H1 (cell line): ENCODE measurements at regions not wholly inside any gene's neighbourhood (a gene's known extent, or its start where the extent isn't known, plus 50 kb on each side); places are given as distances from the start of the nearest gene placed in this dataset.

Experiments used
- CTCF ChIA-PET: fragments of 300-600 bp; sonication (Branson Sonifier 250); formaldehyde crosslinking; loops from one replicate; lab custom pipeline; 2021; ENCODE audit not compliant: partially characterized antibody; lab: Charles Lee
- POLR2A ChIA-PET: fragments of 300-600 bp; sonication (Branson Sonifier 250); formaldehyde crosslinking; loops from one replicate; lab custom pipeline; 2021; ENCODE audit warnings: inconsistent platforms; ENCODE audit not compliant: partially characterized antibody; lab: Charles Lee
- DNase-seq, 2 experiments: peaks; one replicate each; pipeline versions ENCODE4 v3.0.0 to v3.0.0-alpha.2; 2010 to 2022; ENCODE audit warnings: low spot score in 2 of 2, low read depth in 1 of 2, mixed read lengths in 1 of 2
- FAIRE-seq: peaks from 2 replicates; lab custom pipeline; 2011; peaks lifted over from hg19 to GRCh38; lab: Jason Lieb, UNC
- H2AFZ ChIP-seq: 2 replicates; pipeline ENCODE4 v1.8.1; 2012; ENCODE audit warnings: low read length, inconsistent platforms
- H2AK5ac ChIP-seq: 2 replicates; pipeline ENCODE4 v1.6.1; 2013; ENCODE audit warnings: low read depth, low read length
- H2BK120ac ChIP-seq: replicated peaks from 2 replicates; pipeline ENCODE3; 2013; ENCODE audit warnings: low read depth, low read length, inconsistent platforms
- H2BK12ac ChIP-seq: 2 replicates; pipeline ENCODE4 v1.6.1; 2013; ENCODE audit warnings: low read depth, low read length
- H2BK15ac ChIP-seq: 2 replicates; pipeline ENCODE4 v1.6.1; 2013; ENCODE audit warnings: low read length
- H2BK20ac ChIP-seq: 2 replicates; pipeline ENCODE4 v1.6.1; 2013; ENCODE audit warnings: low read length
- H2BK5ac ChIP-seq: 2 replicates; pipeline ENCODE4 v1.6.1; 2013; ENCODE audit warnings: low read depth, low read length
- H3K14ac ChIP-seq: 2 replicates; pipeline ENCODE4 v1.6.1; 2013; ENCODE audit warnings: inconsistent platforms; ENCODE audit not compliant: insufficient read length
- H3K18ac ChIP-seq: 2 replicates; pipeline ENCODE4 v1.6.1; 2013; ENCODE audit warnings: low read length; ENCODE audit errors: extremely low read depth
- H3K23ac ChIP-seq: 2 replicates; pipeline ENCODE4 v1.6.1; 2013; ENCODE audit warnings: inconsistent platforms; ENCODE audit not compliant: insufficient read length
- H3K23me2 ChIP-seq: 2 replicates; pipeline ENCODE4 v1.6.1; 2013; ENCODE audit warnings: low read depth, low read length
- H3K27ac ChIP-seq: 2 replicates; pipeline ENCODE4 v1.6.1; 2011; ENCODE audit warnings: low read depth, low read length, inconsistent platforms
- H3K27me3 ChIP-seq, 4 experiments: replicated peaks in 1 of 4; 1 replicate in 1 of 4; 2 replicates in 3 of 4; pipeline versions ENCODE4 v1.6.1 to v1.8.1; 2011 to 2013; ENCODE audit warnings: low read length in 3 of 4, mild to moderate bottlenecking in 3 of 4, inconsistent platforms in 2 of 4, mixed read lengths in 2 of 4, moderate library complexity in 1 of 4; ENCODE audit not compliant: control insufficient read depth in 3 of 4, insufficient read depth in 3 of 4; ENCODE audit errors: extremely low read depth in 1 of 4
- H3K36me3 ChIP-seq, 4 experiments: 2 replicates each; pipeline versions ENCODE4 v1.6.1 to v1.8.1; 2011 to 2013; ENCODE audit warnings: mild to moderate bottlenecking in 4 of 4, low read length in 3 of 4, moderate library complexity in 2 of 4, control low read depth in 1 of 4, inconsistent platforms in 1 of 4; ENCODE audit not compliant: insufficient read depth in 4 of 4, control insufficient read depth in 2 of 4
- H3K4ac ChIP-seq: replicated peaks from 2 replicates; pipeline ENCODE3; 2013; ENCODE audit warnings: low read length, low read depth, mixed read lengths, inconsistent platforms; ENCODE audit not compliant: insufficient read length
- H3K4me1 ChIP-seq, 4 experiments: replicated peaks in 1 of 4; 1 replicate in 1 of 4; 2 replicates in 3 of 4; pipeline versions ENCODE4 v1.6.1 to v1.8.1; 2011 to 2013; ENCODE audit warnings: low read length in 3 of 4, inconsistent platforms in 2 of 4, mixed read lengths in 1 of 4; ENCODE audit not compliant: insufficient read depth in 4 of 4, control insufficient read depth in 3 of 4
- H3K4me2 ChIP-seq, 2 experiments: 2 replicates each; pipeline versions ENCODE4 v1.6.1 to v1.8.1; 2011 to 2013; ENCODE audit warnings: low read depth in 2 of 2, low read length in 2 of 2, control low read depth in 1 of 2, inconsistent platforms in 1 of 2, mild to moderate bottlenecking in 1 of 2; ENCODE audit not compliant: insufficient read depth in 1 of 2
- H3K4me3 ChIP-seq, 4 experiments: fragments of 200-600, 300-600 bp in 1 of 4; sonication (generic), shearing (Covaris generic), sonication (Bioruptor Twin) in 1 of 4; 2 replicates each; pipeline versions ENCODE4 v1.5.1 to v1.8.1; 2011 to 2016; ENCODE audit warnings: low read length in 4 of 4, low read depth in 3 of 4, control low read depth in 2 of 4, inconsistent platforms in 2 of 4, mild to moderate bottlenecking in 2 of 4, mixed read lengths in 1 of 4, moderate library complexity in 1 of 4; ENCODE audit not compliant: insufficient read depth in 2 of 4; ENCODE audit errors: extremely low read depth in 1 of 4
- H3K56ac ChIP-seq: replicated peaks from 2 replicates; pipeline ENCODE3; 2013; ENCODE audit warnings: low read depth, mild to moderate bottlenecking, mixed read lengths, low read length, inconsistent platforms; ENCODE audit not compliant: insufficient read length
- H3K79me1 ChIP-seq: 2 replicates; pipeline ENCODE4 v1.6.1; 2013; ENCODE audit warnings: low read depth, low read length, control low read depth
- H3K79me2 ChIP-seq, 2 experiments: 2 replicates each; pipeline versions ENCODE4 v1.6.1 to v1.8.1; 2012 to 2013; ENCODE audit warnings: low read length in 2 of 2, mild to moderate bottlenecking in 2 of 2, inconsistent platforms in 1 of 2; ENCODE audit not compliant: insufficient read depth in 2 of 2, control insufficient read depth in 1 of 2
- H3K9ac ChIP-seq, 4 experiments: replicated peaks in 1 of 4; 1 replicate in 1 of 4; 2 replicates in 3 of 4; pipeline versions ENCODE4 v1.6.1 to v1.8.1; 2011 to 2013; ENCODE audit warnings: low read depth in 3 of 4, low read length in 3 of 4, control low read depth in 2 of 4, mild to moderate bottlenecking in 2 of 4, moderate library complexity in 2 of 4, inconsistent platforms in 1 of 4; ENCODE audit errors: extremely low read depth in 1 of 4
- H3K9me3 ChIP-seq, 2 experiments: 2 replicates each; pipeline versions ENCODE4 v1.6.1 to v1.8.1; 2012 to 2013; ENCODE audit warnings: mild to moderate bottlenecking in 2 of 2, moderate library complexity in 2 of 2, control low read depth in 1 of 2, inconsistent platforms in 1 of 2, low read depth in 1 of 2, low read length in 1 of 2, mixed read lengths in 1 of 2; ENCODE audit not compliant: insufficient read depth in 2 of 2
- H4K20me1 ChIP-seq, 2 experiments: replicated peaks in 1 of 2; 2 replicates each; pipeline versions ENCODE3 to v1.8.1; 2011 to 2013; ENCODE audit warnings: inconsistent platforms in 2 of 2, low read length in 2 of 2, mild to moderate bottlenecking in 1 of 2; ENCODE audit not compliant: insufficient read depth in 2 of 2, control insufficient read depth in 1 of 2
- H4K5ac ChIP-seq: 2 replicates; pipeline ENCODE4 v1.6.1; 2013; ENCODE audit warnings: low read length, low read depth, mixed read lengths, inconsistent platforms; ENCODE audit not compliant: insufficient read length
- H4K8ac ChIP-seq: 2 replicates; pipeline ENCODE4 v1.8.0; 2013; ENCODE audit warnings: mild to moderate bottlenecking, moderate library complexity, low read length, inconsistent platforms; ENCODE audit not compliant: insufficient read depth; ENCODE audit errors: extremely low read depth
- H4K91ac ChIP-seq: replicated peaks from 2 replicates; pipeline ENCODE3; 2013; ENCODE audit warnings: low read length, mixed read lengths, inconsistent platforms; ENCODE audit not compliant: insufficient read length
- BCL11A ChIP-seq, 2 experiments: IDR thresholded peaks; one replicate each; pipeline ENCODE4 v1.6.1; 2011; ENCODE audit warnings: low read depth in 2 of 2, low read length in 2 of 2, mild to moderate bottlenecking in 2 of 2
- CEBPB ChIP-seq: IDR thresholded peaks from 2 replicates; pipeline ENCODE4 v1.6.1; 2012; ENCODE audit warnings: low read depth, low read length
- E2F6 ChIP-seq: IDR thresholded peaks from 2 replicates; pipeline ENCODE4 v1.6.1; 2012; ENCODE audit warnings: inconsistent platforms
- RFX5 ChIP-seq: IDR thresholded peaks from 2 replicates; pipeline ENCODE4 v1.6.1; 2011; ENCODE audit warnings: low read depth, low read length, improper control_type of control experiment, borderline replicate concordance
- RXRA ChIP-seq: IDR thresholded peaks from 2 replicates; pipeline ENCODE4 v1.6.1; 2011; ENCODE audit warnings: low read depth, mild to moderate bottlenecking, low read length, moderate library complexity; ENCODE audit not compliant: insufficient read depth
- SAP30 ChIP-seq: fragments of 300-600 bp; sonication (generic); IDR thresholded peaks from 2 replicates; pipeline ENCODE4 v1.7.1; 2012; ENCODE audit warnings: low read length, moderate library complexity, mild to moderate bottlenecking, inconsistent platforms; ENCODE audit not compliant: insufficient read depth, insufficient replicate concordance
- TBP ChIP-seq: IDR thresholded peaks from 2 replicates; pipeline ENCODE4 v1.6.1; 2011; ENCODE audit warnings: low read depth, low read length, improper control_type of control experiment
- WGBS, 2 experiments: shearing (Covaris generic) in 1 of 2; methylation state at CpG; one replicate each; pipeline versions ENCODE4 v1.1.6 to v1.1.7; 2013 to 2015; ENCODE audit warnings: low lambda C conversion rate in 2 of 2, mixed read lengths in 2 of 2, inconsistent platforms in 1 of 2, low coverage in 1 of 2, missing lambda C conversion rate in 1 of 2; ENCODE audit not compliant: insufficient replicate concordance in 2 of 2, insufficient coverage in 1 of 2, insufficient read length in 1 of 2; ENCODE audit errors: extremely low coverage in 1 of 2, missing lambda C conversion rate in 1 of 2; 5-methylcytosine and 5-hydroxymethylcytosine counted together

GRCh38 chr5:21049901-21050300 lies 1061.9 kb upstream of the CDH18 start:
- H3K27me3 ChIP-seq = no peaks in the 10 kb centered on the region
- no peak overlapping the region for H2AFZ ChIP-seq
- no peak overlapping the region for H3K14ac ChIP-seq
- CTCF ChIA-PET = no interaction called here
- no peaks in the 10 kb centered on the region for H3K4me1 ChIP-seq
- no peak overlapping the region for H3K9ac ChIP-seq
- no peak overlapping the region for H4K8ac ChIP-seq
- H2AK5ac ChIP-seq = no peak overlapping the region
- no peak overlapping the region for H4K91ac ChIP-seq
- WGBS, 2 experiments = 93% methylated on average over 2 of the region's 2 CpGs; no CpG with 5 or more reads in 1 of the 2 experiments
- TF ChIP-seq RFX5 = no peak
- TF ChIP-seq CEBPB = no peak
- TF ChIP-seq RXRA = no peak
- TF ChIP-seq SAP30 = no peak
- TF ChIP-seq TBP = no peak
- no peak for TF ChIP-seq E2F6
- no peak for TF ChIP-seq BCL11A (IDR thresholded peaks at IDR 0.05; ENCODE audit: low read depth in 2 of 2, low read length in 2 of 2)
- TF ChIP-seq, all 59 proteins: peak for 0
- Histone ChIP-seq H4K5ac (no peak overlapping the region), H3K4ac (no peak overlapping the region), H3K4me2 (no peak overlapping the region), H3K56ac (no peak overlapping the region), H4K20me1 (no peaks in the 10 kb centered on the region), H3K79me1 (no peaks in the 10 kb centered on the region), H3K36me3 (no peaks in the 10 kb centered on the region), H3K79me2 (no peaks in the 10 kb centered on the region), H3K27ac (no peak overlapping the region), H3K9me3 (0 out of 4 replicates have a peak, but pooled peaks cover 0 to 2% of the 10 kb centered on the region in 2 experiments), H3K23ac (no peak overlapping the region), H3K4me3 (no peak overlapping the region), H3K18ac (no peak overlapping the region), H2BK20ac (no peak overlapping the region), H2BK15ac (no peak overlapping the region), H2BK12ac (no peak overlapping the region), H3K23me2 (no peaks in the 10 kb centered on the region), H2BK120ac (no peak overlapping the region), H2BK5ac (no peak overlapping the region)
- FAIRE-seq (no peak), DNase-seq (no peak)
- POLR2A ChIA-PET = no interaction called here
